GM23338 (cell line): ENCODE measurements at regions not wholly inside any gene's neighbourhood (a gene's known extent, or its start where the extent isn't known, plus 50 kb on each side); places are given as distances from the start of the nearest gene placed in this dataset.

Experiments used
- ATAC-seq: fragments of 200-7000 bp; cut with Tn5 transposase; 3 replicates; pipeline ENCODE4 v1.9.1; 2020
- DNase-seq: peaks from one replicate; pipeline ENCODE4 v3.0.0-alpha.2; 2015; ENCODE audit warnings: low spot score
- H2AFZ ChIP-seq: fragments of 200-600 bp; sonication (generic); 2 replicates; pipeline ENCODE4 v1.8.0; 2016; ENCODE audit warnings: antibody characterized with exemption, mild to moderate bottlenecking, moderate library complexity
- H3F3A ChIP-seq: fragments of 200-600 bp; sonication (generic); replicated peaks from 2 replicates; pipeline ENCODE4 v1.8.0; 2017; ENCODE audit warnings: antibody characterized with exemption, mixed run types, low read depth
- H3K27ac ChIP-seq: fragments of 200-600 bp; sonication (generic); 2 replicates; pipeline ENCODE4 v1.6.1; 2016; ENCODE audit warnings: low read depth
- H3K27me3 ChIP-seq: fragments of 200-600 bp; sonication (generic); 2 replicates; pipeline ENCODE4 v1.8.0; 2016; ENCODE audit warnings: mild to moderate bottlenecking, mixed run types, moderate library complexity; ENCODE audit not compliant: insufficient read depth
- H3K36me3 ChIP-seq: fragments of 200-600 bp; sonication (generic); 2 replicates; pipeline ENCODE4 v1.8.0; 2016; ENCODE audit warnings: mild to moderate bottlenecking; ENCODE audit not compliant: insufficient read depth
- H3K4me1 ChIP-seq: fragments of 200-600 bp; sonication (generic); 2 replicates; pipeline ENCODE4 v1.8.0; 2016; ENCODE audit warnings: mild to moderate bottlenecking, moderate library complexity; ENCODE audit not compliant: insufficient read depth
- H3K4me2 ChIP-seq: fragments of 200-600 bp; sonication (generic); 2 replicates; pipeline ENCODE4 v1.7.1; 2017; ENCODE audit warnings: mixed run types
- H3K4me3 ChIP-seq: fragments of 200-600 bp; sonication (generic); 2 replicates; pipeline ENCODE4 v1.6.1; 2016; ENCODE audit warnings: mixed run types
- H3K79me2 ChIP-seq: fragments of 200-600 bp; sonication (generic); replicated peaks from 2 replicates; pipeline ENCODE4 v1.8.0; 2017; ENCODE audit warnings: mild to moderate bottlenecking; ENCODE audit not compliant: insufficient read depth
- H3K9me2 ChIP-seq: fragments of 200-600 bp; sonication (generic); 2 replicates; pipeline ENCODE4 v1.8.0; 2017; ENCODE audit not compliant: insufficient read depth
- H4K20me1 ChIP-seq: fragments of 200-600 bp; sonication (generic); replicated peaks from 2 replicates; pipeline ENCODE4 v1.8.0; 2017; ENCODE audit warnings: mild to moderate bottlenecking; ENCODE audit not compliant: insufficient read depth
- H3K27ac Mint-ChIP-seq: 2 replicates; pipeline ENCODE4 v1.8.0; 2020; ENCODE audit warnings: inconsistent platforms, mild to moderate bottlenecking, moderate library complexity, mixed read lengths
- H3K27me3 Mint-ChIP-seq: 3 replicates; pipeline ENCODE4 v1.8.0; 2022; ENCODE audit warnings: low read depth, mild to moderate bottlenecking, moderate library complexity, mixed read lengths, inconsistent platforms; ENCODE audit not compliant: insufficient read depth, poor library complexity
- H3K36me3 Mint-ChIP-seq: 3 replicates; pipeline ENCODE4 v1.8.0; 2021; ENCODE audit warnings: low read depth, mild to moderate bottlenecking, inconsistent platforms, moderate library complexity, mixed read lengths
- H3K4me1 Mint-ChIP-seq: 3 replicates; pipeline ENCODE4 v1.8.0; 2020; ENCODE audit warnings: mild to moderate bottlenecking, inconsistent platforms, mixed read lengths
- H3K4me3 Mint-ChIP-seq: 3 replicates; pipeline ENCODE4 v1.8.0; 2021; ENCODE audit warnings: moderate library complexity, mild to moderate bottlenecking, inconsistent platforms, mixed read lengths
- H3K9me3 Mint-ChIP-seq: 3 replicates; pipeline ENCODE4 v1.8.0; 2020; ENCODE audit warnings: moderate library complexity, mild to moderate bottlenecking, inconsistent platforms, mixed read lengths
- CREB1 ChIP-seq: fragments of 250-450 bp; sonication (Bioruptor Pico); IDR thresholded peaks from 2 replicates; pipeline ENCODE4 v1.5.0; 2020; ENCODE audit warnings: low read depth, mild to moderate bottlenecking, moderate library complexity
- CTCF ChIP-seq, 2 experiments: fragments of 200-600 bp in 1 of 2; sonication (generic) in 1 of 2; conservative IDR thresholded peaks; 2 replicates each; pipeline versions ENCODE4 v1.5.1 to v1.6.1; 2016 to 2017; ENCODE audit warnings: antibody characterized with exemption in 2 of 2, low read depth in 2 of 2, mild to moderate bottlenecking in 2 of 2, moderate library complexity in 1 of 2
- ETS1 ChIP-seq: IDR thresholded peaks from 2 replicates; pipeline ENCODE4 v1.6.1; 2016; ENCODE audit warnings: antibody characterized with exemption
- EZH2 ChIP-seq: fragments of 200-600 bp; sonication (generic); IDR thresholded peaks from one replicate; pipeline ENCODE4 v1.8.0; 2017; ENCODE audit warnings: antibody characterized with exemption, mild to moderate bottlenecking, low read depth; ENCODE audit not compliant: unreplicated experiment
- EZH2phosphoT487 ChIP-seq: fragments of 200-600 bp; sonication (generic); IDR thresholded peaks from one replicate; pipeline ENCODE4 v1.8.1; 2018; ENCODE audit warnings: antibody characterized with exemption; ENCODE audit not compliant: unreplicated experiment
- JUNB ChIP-seq: IDR thresholded peaks from one replicate; pipeline ENCODE4 v1.6.1; 2016; ENCODE audit warnings: antibody characterized with exemption; ENCODE audit not compliant: unreplicated experiment
- POLR2AphosphoS5 ChIP-seq: IDR thresholded peaks from 2 replicates; pipeline ENCODE4 v1.6.1; 2016; ENCODE audit warnings: antibody characterized with exemption, low read depth
- ZNF114 ChIP-seq: fragments of 250-450 bp; sonication (Bioruptor Pico); IDR thresholded peaks from 2 replicates; pipeline ENCODE4 v1.5.0; 2020; ENCODE audit warnings: mild to moderate bottlenecking, moderate library complexity
- ZNF331 ChIP-seq: fragments of 250-450 bp; sonication (Bioruptor Pico); IDR thresholded peaks from 2 replicates; pipeline ENCODE4 v1.5.0; 2020; ENCODE audit warnings: low read depth, mild to moderate bottlenecking, moderate library complexity
- ZNF462 ChIP-seq: fragments of 250-450 bp; sonication (Bioruptor Pico); IDR thresholded peaks from 2 replicates; pipeline ENCODE4 v1.5.0; 2020; ENCODE audit warnings: mild to moderate bottlenecking, moderate library complexity

GRCh38 chr1:88461007-88461406, 223.1 kb upstream of the PKN2 start:
- peaks cover 13% of the 10 kb centered on the region for H3K27me3 ChIP-seq
- no peak overlapping the region for H3K4me2 ChIP-seq
- no peaks in the 10 kb centered on the region for H4K20me1 ChIP-seq
- H3K4me3 ChIP-seq, result no peak overlapping the region
- H3K27me3 Mint-ChIP-seq, result peaks cover 2% of the 10 kb centered on the region
- no peaks in the 10 kb centered on the region for H3K79me2 ChIP-seq
- H3K9me2 ChIP-seq, result no peaks in the 10 kb centered on the region
- H3K27ac ChIP-seq, result no peak overlapping the region
- H3K36me3 Mint-ChIP-seq, result no peaks in the 10 kb centered on the region
- ATAC-seq, result no peak
- H3K27ac Mint-ChIP-seq, result no peak overlapping the region
- no peaks in the 10 kb centered on the region for H3K9me3 Mint-ChIP-seq
- no peaks in the 10 kb centered on the region for H3F3A ChIP-seq
- DNase-seq, result no peak
- H3K4me1 ChIP-seq, result peaks cover 9% of the 10 kb centered on the region; the same call in 1 of the 2 replicates
- H3K4me1 Mint-ChIP-seq, result peaks cover 3% of the 10 kb centered on the region; the same call in 2 of the 3 replicates
- no peaks in the 10 kb centered on the region for H3K36me3 ChIP-seq
- H3K4me3 Mint-ChIP-seq, result no peak overlapping the region
- no peak for TF ChIP-seq CTCF (conservative IDR thresholded peaks at IDR 0.05; ENCODE audit: low read depth in 2 of 2)
- TF ChIP-seq EZH2phosphoT487, result no peak
- no peak for TF ChIP-seq POLR2AphosphoS5
- no peak for TF ChIP-seq EZH2
- no peak for TF ChIP-seq JUNB
- no peak for TF ChIP-seq CREB1 (CRISPR knock-in tag)
- no peak for TF ChIP-seq ETS1
- no peak for TF ChIP-seq ZNF114
- TF ChIP-seq ZNF462, result no peak
- TF ChIP-seq ZNF331, result no peak
- no peak overlapping the region for H2AFZ ChIP-seq
